Body of pancreas (tissue), 4 donors: ENCODE measurements at regions not wholly inside any gene's neighbourhood (a gene's known extent, or its start where the extent isn't known, plus 50 kb on each side); places are given as distances from the start of the nearest gene placed in this dataset.

Source experiments
- CTCF ChIP-seq, 7 experiments: fragments of 450-650 bp in 4 of 7; fragments of 200-600 bp in 3 of 7; sonication (generic) in 3 of 7; IDR thresholded peaks; one replicate each; pipeline ENCODE4 v1.5.1; 2016 to 2019; ENCODE audit warnings: antibody characterized with exemption in 7 of 7
- POLR2A ChIP-seq, 3 donors: fragments of 450-650 bp; IDR thresholded peaks; one replicate each; pipeline ENCODE4 v1.6.1; 2016; ENCODE audit warnings: antibody characterized with exemption in 3 of 3, mild to moderate bottlenecking in 2 of 3

GRCh38 chr1:94698356-94698755 lies 121.8 kb upstream of the SLC44A3 start:
- TF ChIP-seq POLR2A (IDR thresholded peaks at IDR 0.05), result no peak
- no peak for TF ChIP-seq CTCF (IDR thresholded peaks at IDR 0.05)
